HepG2 (cell line): ENCODE measurements at regions not wholly inside any gene's neighbourhood (a gene's known extent, or its start where the extent isn't known, plus 50 kb on each side); places are given as distances from the start of the nearest gene placed in this dataset.

ENCODE experiments used
- ATAC-seq: fragments of 200-7000 bp; cut with Tn5 transposase; 3 replicates; pipeline ENCODE4 v1.9.1; 2020; ENCODE audit warnings: mild to moderate bottlenecking, moderate library complexity
- BruUV-seq: library from RNA; stranded (reverse); fragments of 400-500 nt; replicated peaks from 2 replicates; lab custom pipeline; 2021; lab: Mats Ljungman, UMichigan
- CTCF ChIA-PET: fragments of 300-600 bp; formaldehyde crosslinking; extraction: SDS; loops from one replicate; lab custom pipeline; 2021; ENCODE audit warnings: low total read pairs, inconsistent platforms, low intra/inter-chr PET ratio; lab: Yijun Ruan, JAX
- POLR2A ChIA-PET: fragments of 350-600 bp; sonication (Branson Sonifier 250); formaldehyde crosslinking; loops from one replicate; lab custom pipeline; 2020; ENCODE audit warnings: antibody characterized with exemption, inconsistent platforms; lab: Yijun Ruan, JAX
- DNase-seq: peaks from one replicate; pipeline ENCODE4 v3.0.0-alpha.2; 2015; ENCODE audit warnings: low spot score
- FAIRE-seq: peaks from 3 replicates; lab custom pipeline; 2011; peaks lifted over from hg19 to GRCh38; lab: Jason Lieb, UNC
- H2AFZ ChIP-seq: one replicate; pipeline ENCODE4 v1.6.1; 2011; ENCODE audit warnings: low read length, inconsistent platforms
- H3K27ac ChIP-seq: fragments of 300-600 bp; 3 replicates; pipeline ENCODE4 v1.8.0; 2011; ENCODE audit warnings: mixed run types, mild to moderate bottlenecking, mixed read lengths, low read length, inconsistent platforms; ENCODE audit not compliant: insufficient read depth; ENCODE audit errors: extremely low read length
- H3K27me3 ChIP-seq, 2 experiments: fragments of 200-600 bp in 1 of 2; 2 replicates in 1 of 2; 3 replicates in 1 of 2; pipeline versions ENCODE4 v1.6.0 to v1.8.0; 2011; ENCODE audit warnings: low read length in 2 of 2, mild to moderate bottlenecking in 2 of 2, moderate library complexity in 2 of 2, inconsistent platforms in 1 of 2; ENCODE audit not compliant: insufficient read depth in 2 of 2, control insufficient read depth in 1 of 2
- H3K36me3 ChIP-seq, 2 experiments: fragments of 200-600 bp in 1 of 2; replicated peaks in 1 of 2; 2 replicates in 1 of 2; 3 replicates in 1 of 2; pipeline versions ENCODE4 v1.5.1 to v1.8.0; 2011; ENCODE audit warnings: low read length in 2 of 2, inconsistent platforms in 1 of 2; ENCODE audit not compliant: insufficient read depth in 2 of 2, control insufficient read depth in 1 of 2
- H3K4me1 ChIP-seq: 2 replicates; pipeline ENCODE4 v1.5.1; 2012; ENCODE audit warnings: low read length, inconsistent platforms; ENCODE audit not compliant: insufficient read depth
- H3K4me2 ChIP-seq: 2 replicates; pipeline ENCODE4 v1.6.0; 2011; ENCODE audit warnings: low read depth, low read length, inconsistent platforms
- H3K4me3 ChIP-seq, 3 experiments: fragments of 200-600 bp in 1 of 3; sonication (generic), shearing (Covaris generic) in 1 of 3; replicated peaks in 1 of 3; 2 replicates each; pipeline ENCODE4 v1.5.1; 2011 to 2016; ENCODE audit warnings: low read length in 3 of 3, inconsistent platforms in 2 of 3, low read depth in 2 of 3, mild to moderate bottlenecking in 2 of 3, control low read depth in 1 of 3, mixed read lengths in 1 of 3; ENCODE audit not compliant: insufficient read depth in 1 of 3
- H3K79me2 ChIP-seq: one replicate; pipeline ENCODE4 v1.6.1; 2011; ENCODE audit warnings: low read length, inconsistent platforms; ENCODE audit not compliant: insufficient read depth
- H3K9ac ChIP-seq: 2 replicates; pipeline ENCODE4 v1.6.0; 2011; ENCODE audit warnings: mild to moderate bottlenecking, low read depth, low read length, inconsistent platforms; ENCODE audit not compliant: insufficient read depth
- H3K9me3 ChIP-seq: 2 replicates; pipeline ENCODE4 v1.5.1; 2012; ENCODE audit warnings: mild to moderate bottlenecking, low read length
- H4K20me1 ChIP-seq: 2 replicates; pipeline ENCODE4 v1.6.0; 2011; ENCODE audit warnings: inconsistent platforms, mild to moderate bottlenecking, low read length, moderate library complexity; ENCODE audit not compliant: insufficient read depth
- CCAR2 ChIP-seq: fragments of 200-400 bp; formaldehyde crosslinking; optimal IDR thresholded peaks from 2 replicates; pipeline ENCODE3; 2018; ENCODE audit warnings: low read depth, mild to moderate bottlenecking, low read length, moderate library complexity
- ELF4 ChIP-seq: sonication (generic); formaldehyde crosslinking; IDR thresholded peaks from 2 replicates; pipeline ENCODE4 v1.5.0; 2020; ENCODE audit warnings: missing genetic modification reagents, mild to moderate bottlenecking, moderate library complexity, borderline replicate concordance
- IRX3 ChIP-seq: sonication (generic); formaldehyde crosslinking; IDR thresholded peaks from 2 replicates; pipeline ENCODE4 v1.8.1; 2023; ENCODE audit warnings: mild to moderate bottlenecking, low read depth, missing genetic modification reagents, borderline replicate concordance
- KLF15 ChIP-seq: sonication (generic); formaldehyde crosslinking; IDR thresholded peaks from 2 replicates; pipeline ENCODE4 v1.8.1; 2023; ENCODE audit warnings: borderline replicate concordance, mild to moderate bottlenecking, inconsistent platforms, missing genetic modification reagents, mixed read lengths
- MLLT10 ChIP-seq: sonication (generic); formaldehyde crosslinking; IDR thresholded peaks from 2 replicates; pipeline ENCODE4 v1.4.0; 2020; ENCODE audit warnings: missing genetic modification reagents
- NFIC ChIP-seq: IDR thresholded peaks from 2 replicates; pipeline ENCODE4 v1.6.1; 2012; ENCODE audit warnings: mild to moderate bottlenecking, low read length, inconsistent platforms
- ZNF562 ChIP-seq: sonication (generic); formaldehyde crosslinking; IDR thresholded peaks from 2 replicates; pipeline ENCODE4 v1.8.0; 2022; ENCODE audit warnings: missing genetic modification reagents, borderline replicate concordance
- ZNF761 ChIP-seq: sonication (generic); formaldehyde crosslinking; conservative IDR thresholded peaks from 2 replicates; pipeline ENCODE4 v1.4.0; 2020; ENCODE audit warnings: mild to moderate bottlenecking, missing genetic modification reagents
- ZNF780A ChIP-seq: sonication (generic); formaldehyde crosslinking; IDR thresholded peaks from 2 replicates; pipeline ENCODE4 v1.8.0; 2022; ENCODE audit warnings: mild to moderate bottlenecking, missing genetic modification reagents, moderate library complexity
- WGBS: methylation state at CpG from one replicate; pipeline ENCODE4 v1.1.6; 2017; ENCODE audit warnings: low lambda C conversion rate; 5-methylcytosine and 5-hydroxymethylcytosine counted together
- in situ Hi-C: cut with HindIII; loops from 2 replicates; pipeline ENCODE4 v1.10.0; 2017; ENCODE audit warnings: low pct_unique_long_range_greater_than_20kb; ENCODE audit not compliant: extremely low pct_ligation_motif_present
- intact Hi-C: fragments of 100-400 bp; cut with micrococcal nuclease; formaldehyde crosslinking; loops from one replicate; pipeline ENCODE4 v1.10.0; 2022; ENCODE audit not compliant: unreplicated experiment
- TF ChIP-seq, protein P1 (sequence below): sonication (generic); formaldehyde crosslinking; IDR thresholded peaks from 2 replicates; pipeline ENCODE4 v1.5.0; 2020; ENCODE audit warnings: mild to moderate bottlenecking, missing genetic modification reagents
- TF ChIP-seq, protein P2 (sequence below): sonication (generic); formaldehyde crosslinking; IDR thresholded peaks from 2 replicates; pipeline ENCODE4 v1.5.0; 2020; ENCODE audit warnings: mild to moderate bottlenecking, low read depth, missing genetic modification reagents, borderline replicate concordance
- TF ChIP-seq, protein P3 (sequence below): sonication (generic); formaldehyde crosslinking; IDR thresholded peaks from 2 replicates; pipeline ENCODE4 v1.5.0; 2020; ENCODE audit warnings: mild to moderate bottlenecking, missing genetic modification reagents, borderline replicate concordance
- TF ChIP-seq, protein P4 (sequence below): sonication (generic); formaldehyde crosslinking; conservative IDR thresholded peaks from 2 replicates; pipeline ENCODE4 v1.4.0; 2020; ENCODE audit warnings: missing genetic modification reagents
- TF ChIP-seq, protein P5 (sequence below): IDR thresholded peaks from 2 replicates; pipeline ENCODE4 v1.6.1; 2016

DNA sequence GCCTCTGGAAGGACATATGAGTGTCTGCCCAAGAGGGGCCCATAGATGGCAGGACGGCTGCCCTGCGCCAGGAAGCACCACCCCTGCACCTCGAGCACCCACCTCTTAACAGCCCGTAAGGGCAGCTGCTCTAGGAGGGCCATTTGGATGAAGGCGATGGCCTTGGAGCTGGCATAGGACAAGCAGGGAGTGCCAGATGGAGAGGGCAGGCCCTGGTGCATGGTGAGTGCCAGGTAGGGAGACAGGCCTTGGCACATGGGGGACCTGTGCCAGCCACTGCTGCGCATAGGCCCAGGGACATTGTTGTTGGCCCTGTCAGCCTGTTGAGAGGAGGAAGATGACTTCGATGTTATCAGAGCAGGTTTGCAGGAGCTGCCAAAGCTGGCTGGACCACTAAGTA, 134.2 kb downstream of the SLC25A46 start (continued):
- TF ChIP-seq, protein P1, sequence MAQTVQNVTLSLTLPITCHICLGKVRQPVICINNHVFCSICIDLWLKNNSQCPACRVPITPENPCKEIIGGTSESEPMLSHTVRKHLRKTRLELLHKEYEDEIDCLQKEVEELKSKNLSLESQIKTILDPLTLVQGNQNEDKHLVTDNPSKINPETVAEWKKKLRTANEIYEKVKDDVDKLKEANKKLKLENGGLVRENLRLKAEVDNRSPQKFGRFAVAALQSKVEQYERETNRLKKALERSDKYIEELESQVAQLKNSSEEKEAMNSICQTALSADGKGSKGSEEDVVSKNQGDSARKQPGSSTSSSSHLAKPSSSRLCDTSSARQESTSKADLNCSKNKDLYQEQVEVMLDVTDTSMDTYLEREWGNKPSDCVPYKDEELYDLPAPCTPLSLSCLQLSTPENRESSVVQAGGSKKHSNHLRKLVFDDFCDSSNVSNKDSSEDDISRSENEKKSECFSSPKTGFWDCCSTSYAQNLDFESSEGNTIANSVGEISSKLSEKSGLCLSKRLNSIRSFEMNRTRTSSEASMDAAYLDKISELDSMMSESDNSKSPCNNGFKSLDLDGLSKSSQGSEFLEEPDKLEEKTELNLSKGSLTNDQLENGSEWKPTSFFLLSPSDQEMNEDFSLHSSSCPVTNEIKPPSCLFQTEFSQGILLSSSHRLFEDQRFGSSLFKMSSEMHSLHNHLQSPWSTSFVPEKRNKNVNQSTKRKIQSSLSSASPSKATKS (CRISPR knock-in tag) = no peak
- TF ChIP-seq CCAR2 (no peak), ZNF780A (no peak), ELF4 (CRISPR knock-in tag) (no peak)

DNA sequence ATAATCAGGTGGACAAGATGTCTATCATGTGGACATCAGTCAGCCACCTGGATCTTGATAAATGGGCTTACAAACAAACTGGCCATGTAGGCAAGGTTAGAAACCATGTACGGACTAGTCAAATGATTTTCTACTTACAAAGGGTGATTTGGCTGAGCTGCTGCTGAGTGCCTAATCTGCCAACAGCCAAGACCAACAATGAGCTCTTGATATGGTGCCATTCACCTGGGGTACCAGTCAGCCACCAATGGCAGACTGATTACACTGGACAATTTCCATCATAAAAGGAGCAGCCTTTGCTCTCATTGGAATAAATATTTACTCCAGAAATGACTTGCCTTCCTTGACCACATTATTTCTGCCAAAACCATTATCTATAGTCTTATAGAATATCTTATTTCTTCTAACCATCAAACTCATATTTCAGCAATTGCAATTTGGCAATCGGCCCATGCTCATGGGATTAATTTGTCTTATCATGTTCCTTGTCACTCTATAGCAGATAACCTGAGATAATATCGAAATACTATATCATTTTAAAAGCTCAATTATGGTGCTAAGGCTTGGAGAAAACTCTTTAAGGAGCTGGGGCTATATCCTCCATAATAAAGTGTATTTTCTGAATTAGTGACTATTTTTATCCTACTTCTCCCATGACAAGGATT, 135.1 kb downstream of the SLC25A46 start:
- no peaks in the 10 kb centered on the region for H3K36me3 ChIP-seq
- CTCF ChIA-PET = no interaction called here
- in situ Hi-C loops = no loop called here
- H3K27me3 ChIP-seq = no peaks in the 10 kb centered on the region
- DNase-seq (no peak), FAIRE-seq (no peak), ATAC-seq (no peak)
- no peak overlapping the region for H3K4me2 ChIP-seq
- no peaks in the 10 kb centered on the region for H3K9me3 ChIP-seq
- no peak overlapping the region for H2AFZ ChIP-seq
- POLR2A ChIA-PET = no interaction called here
- no TSS peak for BruUV-seq
- no peaks in the 10 kb centered on the region for H3K79me2 ChIP-seq
- no peaks in the 10 kb centered on the region for H3K4me1 ChIP-seq
- intact Hi-C loops = no loop called here
- H3K4me3 ChIP-seq = no peak overlapping the region
- H4K20me1 ChIP-seq = no peaks in the 10 kb centered on the region
- H3K27ac ChIP-seq = no peak overlapping the region
- WGBS = 0% methylated on average over 3 of the region's 3 CpGs
- no peak overlapping the region for H3K9ac ChIP-seq
- TF ChIP-seq MLLT10 (CRISPR knock-in tag) (no peak), ZNF761 (no peak), IRX3 (CRISPR knock-in tag) (no peak), NFIC (no peak), KLF15 (CRISPR knock-in tag) (no peak), ZNF562 (CRISPR knock-in tag) (no peak)
- TF ChIP-seq, protein P2, sequence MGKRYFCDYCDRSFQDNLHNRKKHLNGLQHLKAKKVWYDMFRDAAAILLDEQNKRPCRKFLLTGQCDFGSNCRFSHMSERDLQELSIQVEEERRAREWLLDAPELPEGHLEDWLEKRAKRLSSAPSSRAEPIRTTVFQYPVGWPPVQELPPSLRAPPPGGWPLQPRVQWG = no peak
- TF ChIP-seq, protein P3, sequence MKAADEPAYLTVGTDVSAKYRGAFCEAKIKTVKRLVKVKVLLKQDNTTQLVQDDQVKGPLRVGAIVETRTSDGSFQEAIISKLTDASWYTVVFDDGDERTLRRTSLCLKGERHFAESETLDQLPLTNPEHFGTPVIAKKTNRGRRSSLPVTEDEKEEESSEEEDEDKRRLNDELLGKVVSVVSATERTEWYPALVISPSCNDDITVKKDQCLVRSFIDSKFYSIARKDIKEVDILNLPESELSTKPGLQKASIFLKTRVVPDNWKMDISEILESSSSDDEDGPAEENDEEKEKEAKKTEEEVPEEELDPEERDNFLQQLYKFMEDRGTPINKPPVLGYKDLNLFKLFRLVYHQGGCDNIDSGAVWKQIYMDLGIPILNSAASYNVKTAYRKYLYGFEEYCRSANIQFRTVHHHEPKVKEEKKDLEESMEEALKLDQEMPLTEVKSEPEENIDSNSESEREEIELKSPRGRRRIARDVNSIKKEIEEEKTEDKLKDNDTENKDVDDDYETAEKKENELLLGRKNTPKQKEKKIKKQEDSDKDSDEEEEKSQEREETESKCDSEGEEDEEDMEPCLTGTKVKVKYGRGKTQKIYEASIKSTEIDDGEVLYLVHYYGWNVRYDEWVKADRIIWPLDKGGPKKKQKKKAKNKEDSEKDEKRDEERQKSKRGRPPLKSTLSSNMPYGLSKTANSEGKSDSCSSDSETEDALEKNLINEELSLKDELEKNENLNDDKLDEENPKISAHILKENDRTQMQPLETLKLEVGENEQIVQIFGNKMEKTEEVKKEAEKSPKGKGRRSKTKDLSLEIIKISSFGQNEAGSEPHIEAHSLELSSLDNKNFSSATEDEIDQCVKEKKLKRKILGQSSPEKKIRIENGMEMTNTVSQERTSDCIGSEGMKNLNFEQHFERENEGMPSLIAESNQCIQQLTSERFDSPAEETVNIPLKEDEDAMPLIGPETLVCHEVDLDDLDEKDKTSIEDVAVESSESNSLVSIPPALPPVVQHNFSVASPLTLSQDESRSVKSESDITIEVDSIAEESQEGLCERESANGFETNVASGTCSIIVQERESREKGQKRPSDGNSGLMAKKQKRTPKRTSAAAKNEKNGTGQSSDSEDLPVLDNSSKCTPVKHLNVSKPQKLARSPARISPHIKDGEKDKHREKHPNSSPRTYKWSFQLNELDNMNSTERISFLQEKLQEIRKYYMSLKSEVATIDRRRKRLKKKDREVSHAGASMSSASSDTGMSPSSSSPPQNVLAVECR = no peak
- TF ChIP-seq, protein P4, sequence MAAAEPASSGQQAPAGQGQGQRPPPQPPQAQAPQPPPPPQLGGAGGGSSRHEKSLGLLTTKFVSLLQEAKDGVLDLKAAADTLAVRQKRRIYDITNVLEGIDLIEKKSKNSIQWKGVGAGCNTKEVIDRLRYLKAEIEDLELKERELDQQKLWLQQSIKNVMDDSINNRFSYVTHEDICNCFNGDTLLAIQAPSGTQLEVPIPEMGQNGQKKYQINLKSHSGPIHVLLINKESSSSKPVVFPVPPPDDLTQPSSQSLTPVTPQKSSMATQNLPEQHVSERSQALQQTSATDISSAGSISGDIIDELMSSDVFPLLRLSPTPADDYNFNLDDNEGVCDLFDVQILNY = no peak
- TF ChIP-seq, protein P5, sequence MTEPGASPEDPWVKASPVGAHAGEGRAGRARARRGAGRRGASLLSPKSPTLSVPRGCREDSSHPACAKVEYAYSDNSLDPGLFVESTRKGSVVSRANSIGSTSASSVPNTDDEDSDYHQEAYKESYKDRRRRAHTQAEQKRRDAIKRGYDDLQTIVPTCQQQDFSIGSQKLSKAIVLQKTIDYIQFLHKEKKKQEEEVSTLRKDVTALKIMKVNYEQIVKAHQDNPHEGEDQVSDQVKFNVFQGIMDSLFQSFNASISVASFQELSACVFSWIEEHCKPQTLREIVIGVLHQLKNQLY (CRISPR knock-in tag) = no peak
